Rectal smooth muscle tissue (tissue), 1 donor: ENCODE measurements at regions not wholly inside any gene's neighbourhood (a gene's known extent, or its start where the extent isn't known, plus 50 kb on each side); places are given as distances from the start of the nearest gene placed in this dataset.

Experiments used
- H3K27ac ChIP-seq: one replicate; pipeline ENCODE4 v1.7.0; 2013; ENCODE audit warnings: low read depth, low read length, inconsistent platforms
- H3K27me3 ChIP-seq: one replicate; pipeline ENCODE4 v1.7.0; 2013; ENCODE audit warnings: low read length; ENCODE audit not compliant: control insufficient read depth, insufficient read depth
- H3K36me3 ChIP-seq: one replicate; pipeline ENCODE4 v1.7.0; 2013; ENCODE audit warnings: low read length; ENCODE audit not compliant: control insufficient read depth, insufficient read depth
- H3K4me1 ChIP-seq: one replicate; pipeline ENCODE4 v1.7.0; 2013; ENCODE audit warnings: low read length; ENCODE audit not compliant: control insufficient read depth, insufficient read depth
- H3K4me3 ChIP-seq: one replicate; pipeline ENCODE4 v1.7.0; 2013; ENCODE audit warnings: low read length
- H3K9ac ChIP-seq: one replicate; pipeline ENCODE4 v1.7.0; 2013; ENCODE audit warnings: low read length

DNA sequence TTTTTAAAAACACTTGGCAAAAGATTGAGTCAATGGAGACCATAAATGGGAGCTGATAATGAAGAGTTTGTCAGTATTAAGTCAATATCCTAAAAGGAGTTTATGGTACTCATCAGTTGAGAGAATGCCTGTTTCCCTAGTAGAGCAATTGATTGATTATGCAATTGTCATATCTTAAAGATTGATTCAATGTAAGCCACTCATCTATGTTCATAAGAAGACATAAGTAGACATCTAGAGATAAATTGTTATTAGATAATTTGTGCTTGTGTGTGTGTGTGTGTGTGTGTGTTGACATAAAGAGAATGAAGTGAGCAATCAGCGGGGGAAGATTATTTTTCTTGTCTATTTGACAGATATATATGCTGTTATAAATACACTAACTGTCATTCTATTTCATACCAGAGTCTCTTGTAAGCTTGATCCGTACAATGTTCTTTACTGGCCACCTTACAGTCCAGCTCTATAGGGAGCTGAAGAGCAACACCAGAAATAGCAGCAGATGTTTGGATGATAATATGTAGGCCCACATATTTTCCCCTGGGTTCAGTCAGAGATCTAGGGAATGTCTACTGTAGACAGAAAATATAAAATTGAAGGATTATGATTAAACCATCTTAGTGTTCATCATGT is 848.6 kb upstream of the EPHA6 start:
- Histone ChIP-seq H3K9ac (no peak overlapping the region), H3K27me3 (no peaks in the 10 kb centered on the region), H3K27ac (no peak overlapping the region), H3K4me1 (no peaks in the 10 kb centered on the region), H3K36me3 (no peaks in the 10 kb centered on the region), H3K4me3 (no peak overlapping the region)

GRCh38 chr3:95971573-95971972 is 842.8 kb upstream of the EPHA6 start:
- Histone ChIP-seq H3K27ac (no peak overlapping the region), H3K36me3 (no peaks in the 10 kb centered on the region), H3K4me3 (no peak overlapping the region), H3K9ac (no peak overlapping the region), H3K4me1 (no peaks in the 10 kb centered on the region), H3K27me3 (no peaks in the 10 kb centered on the region)

GRCh38 chr3:95994338-95994737 is 820.1 kb upstream of the EPHA6 start:
- Histone ChIP-seq H3K27me3 (no peaks in the 10 kb centered on the region), H3K9ac (no peak overlapping the region), H3K4me3 (no peak overlapping the region), H3K27ac (no peak overlapping the region), H3K36me3 (no peaks in the 10 kb centered on the region), H3K4me1 (no peaks in the 10 kb centered on the region)

DNA sequence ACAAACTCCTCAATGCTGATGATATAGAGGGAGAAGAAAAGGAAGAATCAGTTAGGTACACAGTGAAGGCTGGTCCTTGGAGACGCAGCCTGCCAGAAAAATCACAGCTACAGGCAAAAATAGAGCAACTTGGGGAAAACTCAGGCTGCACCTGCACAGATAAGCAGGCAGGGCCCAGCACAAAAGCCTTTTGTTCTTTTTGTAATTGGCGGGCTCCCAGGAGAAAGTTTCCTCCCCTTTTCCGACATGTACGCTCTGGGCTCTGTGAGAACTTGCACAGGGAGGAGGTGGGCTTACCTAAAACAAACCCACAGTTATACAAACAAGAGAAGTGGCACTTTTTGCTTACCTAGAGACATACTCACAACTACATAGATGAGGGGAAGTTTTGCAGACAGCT is 813.4 kb upstream of the EPHA6 start:
- Histone ChIP-seq H3K27ac (no peak overlapping the region), H3K4me1 (no peaks in the 10 kb centered on the region), H3K9ac (no peak overlapping the region), H3K36me3 (no peaks in the 10 kb centered on the region), H3K27me3 (no peaks in the 10 kb centered on the region), H3K4me3 (no peak overlapping the region)

- Histone ChIP-seq H3K27ac (no peak overlapping the region), H3K36me3 (no peaks in the 10 kb centered on the region), H3K4me1 (no peaks in the 10 kb centered on the region), H3K4me3 (no peak overlapping the region), H3K27me3 (no peaks in the 10 kb centered on the region), H3K9ac (no peak overlapping the region)
These were observed 806.7 kb upstream of the EPHA6 start for GRCh38 chr3:96007650-96008195.

- no peak overlapping the region for H3K9ac ChIP-seq
- H3K4me1 ChIP-seq = no peaks in the 10 kb centered on the region
- no peak overlapping the region for H3K27ac ChIP-seq
- H3K27me3 ChIP-seq = no peaks in the 10 kb centered on the region
- no peaks in the 10 kb centered on the region for H3K36me3 ChIP-seq
- no peak overlapping the region for H3K4me3 ChIP-seq
These were observed 801.5 kb upstream of the EPHA6 start for GRCh38 chr3:96012939-96013338.

GRCh38 chr3:96017556-96017955 is 796.8 kb upstream of the EPHA6 start:
- H3K4me3 ChIP-seq = no peak overlapping the region
- H3K27me3 ChIP-seq = no peaks in the 10 kb centered on the region
- no peak overlapping the region for H3K27ac ChIP-seq
- no peaks in the 10 kb centered on the region for H3K36me3 ChIP-seq
- no peak overlapping the region for H3K9ac ChIP-seq
- no peaks in the 10 kb centered on the region for H3K4me1 ChIP-seq

- no peak overlapping the region for H3K9ac ChIP-seq
- H3K36me3 ChIP-seq = no peaks in the 10 kb centered on the region
- no peak overlapping the region for H3K27ac ChIP-seq
- no peak overlapping the region for H3K4me3 ChIP-seq
- H3K27me3 ChIP-seq = no peaks in the 10 kb centered on the region
- no peaks in the 10 kb centered on the region for H3K4me1 ChIP-seq
These were observed 791.7 kb upstream of the EPHA6 start for GRCh38 chr3:96022676-96023075.

DNA sequence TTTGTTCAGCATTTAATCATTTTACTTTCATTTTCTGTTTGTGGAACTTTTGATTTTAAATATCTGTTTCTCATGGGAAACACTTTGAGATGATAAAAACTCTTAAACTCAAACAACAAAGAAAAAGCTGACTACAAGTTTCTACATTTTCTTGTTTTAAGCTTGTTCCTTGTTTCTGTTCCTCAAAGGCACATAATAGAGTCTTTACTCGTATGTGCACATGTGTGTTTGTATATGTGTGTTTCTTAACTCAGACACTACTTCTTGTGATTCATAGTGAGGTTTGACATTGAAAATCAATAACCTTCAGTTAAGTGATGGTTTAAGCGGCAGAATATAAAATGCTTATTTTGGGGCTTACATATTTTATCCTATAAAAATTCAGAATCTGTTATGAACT is 786.7 kb upstream of the EPHA6 start:
- H3K27ac ChIP-seq = no peak overlapping the region
- no peaks in the 10 kb centered on the region for H3K36me3 ChIP-seq
- H3K9ac ChIP-seq = no peak overlapping the region
- H3K4me3 ChIP-seq = no peak overlapping the region
- no peaks in the 10 kb centered on the region for H3K4me1 ChIP-seq
- no peaks in the 10 kb centered on the region for H3K27me3 ChIP-seq

GRCh38 chr3:96039632-96040031 is 774.8 kb upstream of the EPHA6 start:
- Histone ChIP-seq H3K27ac (no peak overlapping the region), H3K4me3 (no peak overlapping the region), H3K27me3 (no peaks in the 10 kb centered on the region), H3K36me3 (no peaks in the 10 kb centered on the region), H3K4me1 (no peaks in the 10 kb centered on the region), H3K9ac (no peak overlapping the region)

DNA sequence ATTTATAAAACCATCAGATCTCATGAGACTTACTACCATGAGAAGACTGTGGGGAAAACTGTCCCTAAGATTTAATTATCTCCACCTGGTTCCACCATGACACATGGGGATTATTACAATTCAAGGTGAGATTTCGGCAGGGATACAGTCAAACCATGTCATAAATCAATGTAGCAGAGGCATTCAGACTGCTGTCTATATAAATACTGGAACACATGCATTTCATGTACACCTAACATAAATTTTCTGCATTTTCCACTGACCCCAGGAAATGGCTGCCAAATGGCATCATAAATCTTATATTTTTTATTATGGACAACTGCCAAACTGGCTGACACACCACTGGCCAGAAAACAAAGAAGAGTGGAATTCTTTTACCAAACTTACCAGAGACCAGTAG is 755.1 kb upstream of the EPHA6 start:
- Histone ChIP-seq H3K9ac (no peak overlapping the region), H3K36me3 (no peaks in the 10 kb centered on the region), H3K27ac (no peak overlapping the region), H3K27me3 (no peaks in the 10 kb centered on the region), H3K4me3 (no peak overlapping the region), H3K4me1 (no peaks in the 10 kb centered on the region)

DNA sequence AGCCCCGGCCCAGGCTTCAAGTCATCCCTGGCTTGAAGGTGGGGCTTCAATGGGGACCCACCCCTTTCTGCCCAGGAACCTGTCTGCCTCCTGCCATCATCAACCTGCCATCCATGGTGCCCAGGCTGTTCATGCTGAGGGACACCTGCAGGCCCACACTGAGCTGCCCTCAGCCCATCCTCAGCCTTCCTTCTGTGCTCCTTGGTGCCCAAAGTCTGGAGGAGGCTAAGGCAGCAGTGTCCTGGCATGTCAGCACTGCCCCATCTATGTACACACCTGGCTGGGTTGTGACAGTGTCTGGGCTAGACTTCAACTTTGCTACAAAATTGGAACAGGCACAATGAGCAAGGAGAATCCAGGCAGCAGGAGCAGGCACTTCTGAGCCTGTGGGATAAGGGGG is 745.3 kb upstream of the EPHA6 start:
- Histone ChIP-seq H3K9ac (no peak overlapping the region), H3K27me3 (no peaks in the 10 kb centered on the region), H3K36me3 (no peaks in the 10 kb centered on the region), H3K4me1 (no peaks in the 10 kb centered on the region), H3K4me3 (no peak overlapping the region), H3K27ac (no peak overlapping the region)

GRCh38 chr3:96070678-96071077 is 743.7 kb upstream of the EPHA6 start:
- no peak overlapping the region for H3K27ac ChIP-seq
- no peaks in the 10 kb centered on the region for H3K27me3 ChIP-seq
- no peak overlapping the region for H3K9ac ChIP-seq
- H3K4me3 ChIP-seq = no peak overlapping the region
- no peaks in the 10 kb centered on the region for H3K4me1 ChIP-seq
- H3K36me3 ChIP-seq = no peaks in the 10 kb centered on the region
